MM.1S (cell line): ENCODE measurements at regions not wholly inside any gene's neighbourhood (a gene's known extent, or its start where the extent isn't known, plus 50 kb on each side); places are given as distances from the start of the nearest gene placed in this dataset.

ENCODE experiments used
- CTCF ChIP-seq: fragments of 300-600 bp; sonication (generic); IDR thresholded peaks from 2 replicates; pipeline ENCODE4 v1.5.1; 2016; ENCODE audit warnings: antibody characterized with exemption, low read length, mixed read lengths
- EZH2phosphoT487 ChIP-seq: fragments of 300-600 bp; sonication (generic); IDR thresholded peaks from 2 replicates; pipeline ENCODE4 v1.6.1; 2018; ENCODE audit warnings: antibody characterized with exemption, low read length

GRCh38 chr2:120885749-120886148, 150.1 kb downstream of the GLI2 start:
- TF ChIP-seq CTCF, result no peak
- no peak for TF ChIP-seq EZH2phosphoT487
